ENCODE measurements at regions not wholly inside any gene's neighbourhood (a gene's known extent, or its start where the extent isn't known, plus 50 kb on each side); places are given as distances from the start of the nearest gene placed in this dataset.

DNA sequence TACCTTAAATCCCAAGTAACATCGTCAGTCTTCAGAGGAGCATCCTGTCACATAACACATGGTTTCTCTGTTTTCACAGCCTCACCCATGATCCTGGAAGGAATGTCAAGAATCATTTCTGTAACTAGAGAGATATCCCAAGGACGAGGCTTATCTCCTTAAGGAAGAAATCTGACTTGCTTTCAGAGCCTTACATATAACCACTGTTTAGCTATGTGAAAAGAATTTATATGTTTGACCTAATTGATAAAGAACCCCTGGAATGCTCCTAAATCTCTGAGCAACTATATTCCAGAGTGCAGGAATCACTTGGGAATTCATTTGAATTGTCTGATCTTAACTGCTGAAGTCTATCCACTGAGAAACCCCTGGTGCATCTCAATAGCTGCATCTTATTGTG is 243.1 kb downstream of the ALDH8A1 start:
- ChIA-PET POLR2A (interaction anchor here (1.0 kb wide), 1 partner anchor 19 kb away, joined by 3 read pairs; no protein-coding TSS in a partner anchor), CTCF (ENCODE audit: low intra/inter-chr PET ratio) (no interaction called here)
- H3K4me3 ChIP-seq = no peak overlapping the region
- H3K9me1 ChIP-seq (ENCODE audit: control insufficient read depth, insufficient read depth, low read length) = no peaks in the 10 kb centered on the region
- in situ Hi-C loops (cut with MboI) (no loop called here), intact Hi-C loops (cut with micrococcal nuclease) (no loop called here)
- H3K27me3 ChIP-seq (ENCODE audit: control insufficient read depth in 2 of 2, insufficient read depth in 2 of 2, low read length in 2 of 2) = peaks cover 0 to 4% of the 10 kb centered on the region in 2 experiments; a peak in 1 of 5 replicates
- no TSS peak for BruUV-seq (replicated peaks)
- 0% methylated on average over 2 of the region's 2 CpGs for WGBS (ENCODE audit: insufficient coverage, low coverage, missing lambda C conversion rate)
- no peaks in the 10 kb centered on the region for H3K4me1 ChIP-seq (replicated peaks in 1 of 2; ENCODE audit: control insufficient read depth in 2 of 2, insufficient read depth in 2 of 2, low read length in 2 of 2)
- FAIRE-seq (no peak), ATAC-seq (no peak), DNase-seq (ENCODE audit: extremely low read depth in 1 of 4, low spot score in 3 of 4) (no peak)
- no peak overlapping the region for H3K4me2 ChIP-seq (ENCODE audit: insufficient read depth, low read length)
- H3K36me3 ChIP-seq (ENCODE audit: control insufficient read depth, insufficient read depth, low read length) = no peaks in the 10 kb centered on the region
- H3K9ac ChIP-seq (ENCODE audit: insufficient read depth in 1 of 2, low read depth in 2 of 2, low read length in 2 of 2) = no peak overlapping the region
- no peaks in the 10 kb centered on the region for H3K79me2 ChIP-seq (ENCODE audit: control insufficient read depth, insufficient read depth, low read length)
- no peak overlapping the region for H3K27ac ChIP-seq (ENCODE audit: extremely low read depth, low read depth, low read length)
- H2AFZ ChIP-seq (ENCODE audit: low read depth, low read length) = no peak overlapping the region
- H3K9me3 ChIP-seq (replicated peaks; ENCODE audit: control insufficient read depth, insufficient read depth, low read depth, low read length) = no peaks in the 10 kb centered on the region
- H4K20me1 ChIP-seq (replicated peaks; ENCODE audit: control insufficient read depth, insufficient read depth, low read length) = no peaks in the 10 kb centered on the region
- TF ChIP-seq, protein P1, sequence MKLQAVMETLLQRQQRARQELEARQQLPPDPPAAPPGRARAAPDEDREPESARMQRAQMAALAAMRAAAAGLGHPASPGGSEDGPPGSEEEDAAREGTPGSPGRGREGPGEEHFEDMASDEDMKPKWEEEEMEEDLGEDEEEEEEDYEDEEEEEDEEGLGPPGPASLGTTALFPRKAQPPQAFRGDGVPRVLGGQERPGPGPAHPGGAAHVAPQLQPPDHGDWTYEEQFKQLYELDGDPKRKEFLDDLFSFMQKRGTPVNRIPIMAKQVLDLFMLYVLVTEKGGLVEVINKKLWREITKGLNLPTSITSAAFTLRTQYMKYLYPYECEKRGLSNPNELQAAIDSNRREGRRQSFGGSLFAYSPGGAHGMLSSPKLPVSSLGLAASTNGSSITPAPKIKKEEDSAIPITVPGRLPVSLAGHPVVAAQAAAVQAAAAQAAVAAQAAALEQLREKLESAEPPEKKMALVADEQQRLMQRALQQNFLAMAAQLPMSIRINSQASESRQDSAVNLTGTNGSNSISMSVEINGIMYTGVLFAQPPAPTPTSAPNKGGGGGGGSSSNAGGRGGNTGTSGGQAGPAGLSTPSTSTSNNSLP (IDR thresholded peaks at IDR 0.05; ENCODE audit: borderline replicate concordance, low read depth, low read length) = no peak
- TF ChIP-seq KHSRP (IDR thresholded peaks at IDR 0.05) (no peak), TOE1 (IDR thresholded peaks at IDR 0.05; ENCODE audit: borderline replicate concordance) (no peak), TOE1 (CRISPR knock-in tag; IDR thresholded peaks at IDR 0.05; ENCODE audit: borderline replicate concordance, low read depth) (no peak), TFAM (CRISPR knock-in tag; conservative IDR thresholded peaks at IDR 0.05) (no peak), EHMT2 (IDR thresholded peaks at IDR 0.05) (no peak), KLF16 (IDR thresholded peaks at IDR 0.05) (no peak), IRF2 (CRISPR knock-in tag; IDR thresholded peaks at IDR 0.05) (no peak), ZNF696 (CRISPR knock-in tag; conservative IDR thresholded peaks at IDR 0.05) (no peak), SP1 (CRISPR knock-in tag; IDR thresholded peaks at IDR 0.05) (no peak), EZH2 (IDR thresholded peaks at IDR 0.05; ENCODE audit: borderline replicate concordance, low read depth, low read length) (no peak), DACH1 (IDR thresholded peaks at IDR 0.05; ENCODE audit: partially characterized antibody) (no peak), MCM3 (IDR thresholded peaks at IDR 0.05) (no peak), L3MBTL2 (IDR thresholded peaks at IDR 0.05) (no peak)
- TF ChIP-seq, protein P2, sequence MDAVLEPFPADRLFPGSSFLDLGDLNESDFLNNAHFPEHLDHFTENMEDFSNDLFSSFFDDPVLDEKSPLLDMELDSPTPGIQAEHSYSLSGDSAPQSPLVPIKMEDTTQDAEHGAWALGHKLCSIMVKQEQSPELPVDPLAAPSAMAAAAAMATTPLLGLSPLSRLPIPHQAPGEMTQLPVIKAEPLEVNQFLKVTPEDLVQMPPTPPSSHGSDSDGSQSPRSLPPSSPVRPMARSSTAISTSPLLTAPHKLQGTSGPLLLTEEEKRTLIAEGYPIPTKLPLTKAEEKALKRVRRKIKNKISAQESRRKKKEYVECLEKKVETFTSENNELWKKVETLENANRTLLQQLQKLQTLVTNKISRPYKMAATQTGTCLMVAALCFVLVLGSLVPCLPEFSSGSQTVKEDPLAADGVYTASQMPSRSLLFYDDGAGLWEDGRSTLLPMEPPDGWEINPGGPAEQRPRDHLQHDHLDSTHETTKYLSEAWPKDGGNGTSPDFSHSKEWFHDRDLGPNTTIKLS (IDR thresholded peaks at IDR 0.05; ENCODE audit: borderline replicate concordance, low read depth) = no peak
- TF ChIP-seq, protein P3, sequence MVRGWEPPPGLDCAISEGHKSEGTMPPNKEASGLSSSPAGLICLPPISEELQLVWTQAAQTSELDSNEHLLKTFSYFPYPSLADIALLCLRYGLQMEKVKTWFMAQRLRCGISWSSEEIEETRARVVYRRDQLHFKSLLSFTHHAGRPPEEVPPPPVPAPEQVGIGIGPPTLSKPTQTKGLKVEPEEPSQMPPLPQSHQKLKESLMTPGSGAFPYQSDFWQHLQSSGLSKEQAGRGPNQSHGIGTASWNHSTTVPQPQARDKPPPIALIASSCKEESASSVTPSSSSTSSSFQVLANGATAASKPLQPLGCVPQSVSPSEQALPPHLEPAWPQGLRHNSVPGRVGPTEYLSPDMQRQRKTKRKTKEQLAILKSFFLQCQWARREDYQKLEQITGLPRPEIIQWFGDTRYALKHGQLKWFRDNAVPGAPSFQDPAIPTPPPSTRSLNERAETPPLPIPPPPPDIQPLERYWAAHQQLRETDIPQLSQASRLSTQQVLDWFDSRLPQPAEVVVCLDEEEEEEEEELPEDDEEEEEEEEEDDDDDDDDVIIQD (CRISPR knock-in tag; IDR thresholded peaks at IDR 0.05) = no peak
- TF ChIP-seq, protein P4, sequence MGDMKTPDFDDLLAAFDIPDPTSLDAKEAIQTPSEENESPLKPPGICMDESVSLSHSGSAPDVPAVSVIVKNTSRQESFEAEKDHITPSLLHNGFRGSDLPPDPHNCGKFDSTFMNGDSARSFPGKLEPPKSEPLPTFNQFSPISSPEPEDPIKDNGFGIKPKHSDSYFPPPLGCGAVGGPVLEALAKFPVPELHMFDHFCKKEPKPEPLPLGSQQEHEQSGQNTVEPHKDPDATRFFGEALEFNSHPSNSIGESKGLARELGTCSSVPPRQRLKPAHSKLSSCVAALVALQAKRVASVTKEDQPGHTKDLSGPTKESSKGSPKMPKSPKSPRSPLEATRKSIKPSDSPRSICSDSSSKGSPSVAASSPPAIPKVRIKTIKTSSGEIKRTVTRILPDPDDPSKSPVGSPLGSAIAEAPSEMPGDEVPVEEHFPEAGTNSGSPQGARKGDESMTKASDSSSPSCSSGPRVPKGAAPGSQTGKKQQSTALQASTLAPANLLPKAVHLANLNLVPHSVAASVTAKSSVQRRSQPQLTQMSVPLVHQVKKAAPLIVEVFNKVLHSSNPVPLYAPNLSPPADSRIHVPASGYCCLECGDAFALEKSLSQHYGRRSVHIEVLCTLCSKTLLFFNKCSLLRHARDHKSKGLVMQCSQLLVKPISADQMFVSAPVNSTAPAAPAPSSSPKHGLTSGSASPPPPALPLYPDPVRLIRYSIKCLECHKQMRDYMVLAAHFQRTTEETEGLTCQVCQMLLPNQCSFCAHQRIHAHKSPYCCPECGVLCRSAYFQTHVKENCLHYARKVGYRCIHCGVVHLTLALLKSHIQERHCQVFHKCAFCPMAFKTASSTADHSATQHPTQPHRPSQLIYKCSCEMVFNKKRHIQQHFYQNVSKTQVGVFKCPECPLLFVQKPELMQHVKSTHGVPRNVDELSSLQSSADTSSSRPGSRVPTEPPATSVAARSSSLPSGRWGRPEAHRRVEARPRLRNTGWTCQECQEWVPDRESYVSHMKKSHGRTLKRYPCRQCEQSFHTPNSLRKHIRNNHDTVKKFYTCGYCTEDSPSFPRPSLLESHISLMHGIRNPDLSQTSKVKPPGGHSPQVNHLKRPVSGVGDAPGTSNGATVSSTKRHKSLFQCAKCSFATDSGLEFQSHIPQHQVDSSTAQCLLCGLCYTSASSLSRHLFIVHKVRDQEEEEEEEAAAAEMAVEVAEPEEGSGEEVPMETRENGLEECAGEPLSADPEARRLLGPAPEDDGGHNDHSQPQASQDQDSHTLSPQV (IDR thresholded peaks at IDR 0.05) = no peak
